Parathyroid adenoma (tissue), 2 donors: ENCODE measurements at regions not wholly inside any gene's neighbourhood (a gene's known extent, or its start where the extent isn't known, plus 50 kb on each side); places are given as distances from the start of the nearest gene placed in this dataset.

Experiments
- H2AFZ ChIP-seq: fragments of 300-600 bp; sonication (generic); one replicate; pipeline ENCODE4 v1.7.0; 2017; ENCODE audit warnings: antibody characterized with exemption, mild to moderate bottlenecking
- H3K27ac ChIP-seq: fragments of 300-600 bp; sonication (generic); one replicate; pipeline ENCODE4 v1.7.0; 2017
- H3K27me3 ChIP-seq: fragments of 300-600 bp; sonication (generic); one replicate; pipeline ENCODE4 v1.7.0; 2017; ENCODE audit warnings: low read length; ENCODE audit not compliant: control insufficient read depth, insufficient read depth
- H3K36me3 ChIP-seq: fragments of 300-600 bp; sonication (generic); one replicate; pipeline ENCODE4 v1.7.0; 2017; ENCODE audit warnings: low read length; ENCODE audit not compliant: control insufficient read depth, insufficient read depth
- H3K4me1 ChIP-seq: fragments of 300-600 bp; sonication (generic); one replicate; pipeline ENCODE4 v1.7.0; 2017; ENCODE audit warnings: control low read depth
- H3K4me2 ChIP-seq: fragments of 300-600 bp; sonication (generic); one replicate; pipeline ENCODE4 v1.7.0; 2017; ENCODE audit warnings: low read length
- H3K4me3 ChIP-seq: fragments of 300-600 bp; sonication (generic); one replicate; pipeline ENCODE4 v1.7.0; 2017; ENCODE audit warnings: low read depth, low read length
- H3K79me2 ChIP-seq: fragments of 300-600 bp; sonication (generic); one replicate; pipeline ENCODE4 v1.7.0; 2017; ENCODE audit warnings: control low read depth
- H3K9ac ChIP-seq: fragments of 300-600 bp; sonication (generic); one replicate; pipeline ENCODE4 v1.7.0; 2017; ENCODE audit warnings: mild to moderate bottlenecking
- H3K9me3 ChIP-seq: fragments of 300-600 bp; sonication (generic); one replicate; pipeline ENCODE4 v1.7.0; 2017; ENCODE audit warnings: low read length; ENCODE audit not compliant: control insufficient read depth
- CTCF ChIP-seq: fragments of 300-600 bp; sonication (generic); IDR thresholded peaks from one replicate; pipeline ENCODE4 v1.7.0; 2017; ENCODE audit warnings: antibody characterized with exemption, mild to moderate bottlenecking
- donor health status: primary hyperparathyroidism.

DNA sequence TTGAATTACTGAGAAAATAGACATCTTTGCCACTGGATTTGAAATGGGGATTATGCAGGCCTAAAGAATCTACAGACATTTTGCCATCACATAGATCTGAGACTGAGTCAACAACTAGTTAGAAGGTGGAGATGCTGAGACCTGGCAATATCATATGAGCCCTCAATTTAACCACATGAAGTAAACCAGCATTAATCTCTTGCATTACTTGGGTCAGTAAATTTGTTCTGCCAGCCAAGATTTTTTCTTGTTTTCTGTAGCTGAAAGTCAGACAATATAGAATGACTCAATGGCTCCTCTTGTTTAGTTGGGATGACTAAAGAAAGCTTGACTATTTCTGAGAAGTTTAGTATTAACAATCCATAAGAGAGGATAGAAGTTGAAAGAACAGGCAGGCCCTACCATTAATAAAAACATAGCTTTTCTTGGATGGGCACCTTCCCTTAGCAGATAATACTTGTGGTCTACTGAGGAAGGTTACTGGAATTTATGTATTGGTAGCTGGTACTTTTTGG, 396.7 kb upstream of the SORCS1 start:
- H3K27me3 ChIP-seq, result no peaks in the 10 kb centered on the region
- H3K27ac ChIP-seq, result no peak overlapping the region
- H3K4me3 ChIP-seq, result no peak overlapping the region
- no peak overlapping the region for H2AFZ ChIP-seq
- H3K9me3 ChIP-seq, result no peaks in the 10 kb centered on the region
- no peak for TF ChIP-seq CTCF
- H3K36me3 ChIP-seq, result no peaks in the 10 kb centered on the region
- no peaks in the 10 kb centered on the region for H3K4me1 ChIP-seq
- H3K79me2 ChIP-seq, result no peaks in the 10 kb centered on the region
- H3K9ac ChIP-seq, result no peak overlapping the region
- no peak overlapping the region for H3K4me2 ChIP-seq

DNA sequence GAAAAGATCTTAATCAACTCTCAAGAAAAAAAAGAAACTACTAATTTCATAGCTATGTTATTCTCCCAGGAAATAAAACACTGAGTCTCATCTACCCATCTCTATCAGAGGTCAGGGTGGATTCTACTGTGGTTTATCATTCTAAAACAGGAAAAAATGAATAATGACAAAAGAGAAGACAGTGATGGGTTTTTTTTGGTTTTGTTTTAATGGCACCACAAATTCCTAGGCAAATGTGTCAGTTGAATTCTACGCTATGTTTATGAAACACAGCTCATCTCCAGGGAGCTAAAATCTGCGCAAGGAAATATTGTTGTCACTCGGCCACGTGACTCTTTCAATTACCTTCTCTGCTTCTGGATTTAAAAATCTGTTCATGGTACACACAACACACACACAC, 393.4 kb upstream of the SORCS1 start:
- no peaks in the 10 kb centered on the region for H3K36me3 ChIP-seq
- no peak overlapping the region for H3K9ac ChIP-seq
- no peak for TF ChIP-seq CTCF
- no peaks in the 10 kb centered on the region for H3K27me3 ChIP-seq
- H3K4me2 ChIP-seq, result no peak overlapping the region
- no peaks in the 10 kb centered on the region for H3K79me2 ChIP-seq
- H3K9me3 ChIP-seq, result no peaks in the 10 kb centered on the region
- no peak overlapping the region for H2AFZ ChIP-seq
- H3K4me3 ChIP-seq, result no peak overlapping the region
- H3K27ac ChIP-seq, result no peak overlapping the region
- no peaks in the 10 kb centered on the region for H3K4me1 ChIP-seq

GRCh38 chr10:107554333-107554732, 389.8 kb upstream of the SORCS1 start:
- Histone ChIP-seq H2AFZ (no peak overlapping the region), H3K9ac (no peak overlapping the region), H3K4me1 (no peaks in the 10 kb centered on the region), H3K9me3 (no peaks in the 10 kb centered on the region), H3K36me3 (no peaks in the 10 kb centered on the region), H3K79me2 (no peaks in the 10 kb centered on the region), H3K4me3 (no peak overlapping the region), H3K27me3 (no peaks in the 10 kb centered on the region), H3K4me2 (no peak overlapping the region), H3K27ac (no peak overlapping the region)
- TF ChIP-seq CTCF, result no peak

- Histone ChIP-seq H3K4me1 (no peaks in the 10 kb centered on the region), H3K4me3 (no peak overlapping the region), H3K36me3 (no peaks in the 10 kb centered on the region), H3K9ac (no peak overlapping the region), H2AFZ (no peak overlapping the region), H3K4me2 (no peak overlapping the region), H3K79me2 (no peaks in the 10 kb centered on the region), H3K27me3 (no peaks in the 10 kb centered on the region), H3K27ac (no peak overlapping the region), H3K9me3 (no peaks in the 10 kb centered on the region)
- TF ChIP-seq CTCF, result no peak
Observed at GRCh38 chr10:107553470-107553869, 389.0 kb upstream of the SORCS1 start.

- H3K9me3 ChIP-seq, result no peaks in the 10 kb centered on the region
- H3K4me3 ChIP-seq, result no peak overlapping the region
- TF ChIP-seq CTCF, result no peak
- no peaks in the 10 kb centered on the region for H3K36me3 ChIP-seq
- no peak overlapping the region for H3K9ac ChIP-seq
- H2AFZ ChIP-seq, result no peak overlapping the region
- no peaks in the 10 kb centered on the region for H3K4me1 ChIP-seq
- no peak overlapping the region for H3K4me2 ChIP-seq
- H3K27ac ChIP-seq, result no peak overlapping the region
- H3K27me3 ChIP-seq, result no peaks in the 10 kb centered on the region
- H3K79me2 ChIP-seq, result no peaks in the 10 kb centered on the region
Observed at GRCh38 chr10:107552963-107553362, 388.5 kb upstream of the SORCS1 start.
